ENCODE measurements at regions not wholly inside any gene's neighbourhood (a gene's known extent, or its start where the extent isn't known, plus 50 kb on each side); places are given as distances from the start of the nearest gene placed in this dataset.

GRCh38 chr14:23829736-23830471 is 123.7 kb upstream of the DHRS4 start:
- Histone ChIP-seq H3K27me3 (no peaks in the 10 kb centered on the region), H3K9me3 (no peaks in the 10 kb centered on the region), H3K4me1 (no peaks in the 10 kb centered on the region), H3K36me3 (no peaks in the 10 kb centered on the region), H3K4me3 (ENCODE audit: low read depth, low read length) (no peak overlapping the region)
- no peak for TF ChIP-seq CTCF (IDR thresholded peaks at IDR 0.05; ENCODE audit: low read depth, low read length)
- DNase-seq: no peak

GRCh38 chr14:23831596-23831995 is 122.0 kb upstream of the DHRS4 start:
- no peaks in the 10 kb centered on the region for H3K27me3 ChIP-seq
- no peak for TF ChIP-seq CTCF (IDR thresholded peaks at IDR 0.05; ENCODE audit: low read depth, low read length)
- DNase-seq: no peak
- no peaks in the 10 kb centered on the region for H3K9me3 ChIP-seq
- no peaks in the 10 kb centered on the region for H3K36me3 ChIP-seq
- H3K4me3 ChIP-seq (ENCODE audit: low read depth, low read length): no peak overlapping the region
- no peaks in the 10 kb centered on the region for H3K4me1 ChIP-seq

- Histone ChIP-seq H3K4me1 (no peaks in the 10 kb centered on the region), H3K36me3 (no peaks in the 10 kb centered on the region), H3K27me3 (no peaks in the 10 kb centered on the region), H3K4me3 (ENCODE audit: low read depth, low read length) (no peak overlapping the region), H3K9me3 (no peaks in the 10 kb centered on the region)
- peak; percentile 18 for DNase-seq
- no peak for TF ChIP-seq CTCF (IDR thresholded peaks at IDR 0.05; ENCODE audit: low read depth, low read length)
Observed at GRCh38 chr14:23861666-23862065, 91.9 kb upstream of the DHRS4 start.

- no peak for DNase-seq
- no peaks in the 10 kb centered on the region for H3K9me3 ChIP-seq
- TF ChIP-seq CTCF (IDR thresholded peaks at IDR 0.05; ENCODE audit: low read depth, low read length): no peak
- no peaks in the 10 kb centered on the region for H3K27me3 ChIP-seq
- no peak overlapping the region for H3K4me3 ChIP-seq (ENCODE audit: low read depth, low read length)
- no peaks in the 10 kb centered on the region for H3K36me3 ChIP-seq
- no peaks in the 10 kb centered on the region for H3K4me1 ChIP-seq
Observed at GRCh38 chr14:23862513-23862912, 91.1 kb upstream of the DHRS4 start.

GRCh38 chr14:23863836-23864235 is 89.7 kb upstream of the DHRS4 start:
- no peaks in the 10 kb centered on the region for H3K4me1 ChIP-seq
- H3K4me3 ChIP-seq (ENCODE audit: low read depth, low read length): no peak overlapping the region
- no peaks in the 10 kb centered on the region for H3K9me3 ChIP-seq
- H3K27me3 ChIP-seq: no peaks in the 10 kb centered on the region
- no peaks in the 10 kb centered on the region for H3K36me3 ChIP-seq
- DNase-seq: no peak
- TF ChIP-seq CTCF (IDR thresholded peaks at IDR 0.05; ENCODE audit: low read depth, low read length): no peak

- H3K36me3 ChIP-seq: no peaks in the 10 kb centered on the region
- no peaks in the 10 kb centered on the region for H3K4me1 ChIP-seq
- H3K4me3 ChIP-seq (ENCODE audit: low read depth, low read length): no peak overlapping the region
- no peak for DNase-seq
- no peaks in the 10 kb centered on the region for H3K27me3 ChIP-seq
- TF ChIP-seq CTCF (IDR thresholded peaks at IDR 0.05; ENCODE audit: low read depth, low read length): no peak
- H3K9me3 ChIP-seq: no peaks in the 10 kb centered on the region
Observed at GRCh38 chr14:23864259-23864658, 89.3 kb upstream of the DHRS4 start.
